ENCODE measurements at regions not wholly inside any gene's neighbourhood (a gene's known extent, or its start where the extent isn't known, plus 50 kb on each side); places are given as distances from the start of the nearest gene placed in this dataset.
"Not testable (repeated sequence)": the region's sequence is repeated elsewhere in the genome, so short reads cannot be mapped to it uniquely, and the experiment has no call there.

DNA sequence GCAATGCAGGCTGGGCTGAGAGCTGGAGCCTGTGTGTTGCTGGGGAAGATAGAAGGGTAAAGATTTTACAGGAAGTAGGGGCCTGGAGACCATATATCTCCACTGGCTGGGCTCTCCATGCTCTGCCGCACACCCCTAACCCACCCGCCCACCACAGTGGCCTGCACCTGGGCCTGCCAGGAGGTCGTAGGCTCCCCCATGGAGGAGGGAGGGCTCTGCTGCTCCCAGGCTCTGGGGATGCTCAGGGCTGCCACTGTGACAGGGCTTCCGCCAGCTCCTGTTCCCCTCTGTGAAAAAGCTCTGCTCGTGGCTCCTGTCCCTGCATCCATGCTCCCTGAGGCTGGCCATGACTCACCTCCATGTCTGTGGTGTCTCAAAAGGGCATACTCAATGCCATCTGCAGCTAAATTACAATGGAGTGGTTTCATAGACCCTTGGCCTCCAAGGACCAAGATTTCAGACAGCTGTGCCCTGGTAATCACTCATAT is 106.0 kb downstream of the CXCL12 start:
- no peak for DNase-seq (ENCODE audit: low spot score)

GRCh38 chr10:44268435-44268948 is 116.4 kb downstream of the CXCL12 start:
- DNase-seq (ENCODE audit: low spot score) = not testable (repeated sequence)

DNA sequence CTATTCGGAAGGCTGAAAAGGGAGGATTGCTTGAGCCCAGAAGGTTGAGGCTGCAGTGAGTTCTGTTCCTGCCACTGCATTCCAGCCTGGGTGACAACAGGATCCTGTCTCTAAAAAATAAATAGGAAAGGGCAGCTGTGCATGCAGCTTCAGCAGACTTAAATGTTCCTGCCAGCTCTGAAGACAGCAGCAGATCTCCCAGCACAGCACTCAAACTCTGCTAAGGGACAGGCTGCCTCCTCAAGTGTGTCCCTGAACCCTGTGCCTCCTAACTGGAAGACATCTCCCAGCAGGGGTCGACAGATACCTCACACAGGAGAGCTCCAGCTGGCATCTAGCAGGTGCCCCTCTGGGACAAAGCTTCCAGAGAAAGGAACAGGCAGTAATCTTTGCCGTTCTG is 117.9 kb downstream of the CXCL12 start:
- no peak for DNase-seq (ENCODE audit: low spot score)

GRCh38 chr10:44264244-44264643 is 120.7 kb downstream of the CXCL12 start:
- DNase-seq (ENCODE audit: low spot score) = no peak

DNA sequence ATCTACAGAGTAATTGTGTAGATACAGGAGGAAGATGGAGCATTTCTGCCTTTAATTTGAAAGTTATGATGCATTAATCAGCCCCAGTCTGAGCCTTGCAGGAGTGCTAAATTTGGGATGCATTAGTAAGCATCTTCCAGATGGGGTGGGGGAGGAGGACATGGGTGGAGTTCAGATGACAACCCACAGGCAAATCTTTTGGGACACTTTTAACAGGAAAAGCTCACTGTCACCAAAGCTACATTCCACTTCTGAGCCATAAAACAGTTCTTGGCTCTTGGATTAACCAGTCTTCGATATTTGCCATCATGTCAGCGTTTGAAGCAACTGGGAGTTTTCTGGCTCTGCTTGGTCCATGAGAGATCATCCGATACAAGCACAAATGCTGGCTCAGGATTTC is 121.1 kb downstream of the CXCL12 start:
- no peak for DNase-seq (ENCODE audit: low spot score)

DNA sequence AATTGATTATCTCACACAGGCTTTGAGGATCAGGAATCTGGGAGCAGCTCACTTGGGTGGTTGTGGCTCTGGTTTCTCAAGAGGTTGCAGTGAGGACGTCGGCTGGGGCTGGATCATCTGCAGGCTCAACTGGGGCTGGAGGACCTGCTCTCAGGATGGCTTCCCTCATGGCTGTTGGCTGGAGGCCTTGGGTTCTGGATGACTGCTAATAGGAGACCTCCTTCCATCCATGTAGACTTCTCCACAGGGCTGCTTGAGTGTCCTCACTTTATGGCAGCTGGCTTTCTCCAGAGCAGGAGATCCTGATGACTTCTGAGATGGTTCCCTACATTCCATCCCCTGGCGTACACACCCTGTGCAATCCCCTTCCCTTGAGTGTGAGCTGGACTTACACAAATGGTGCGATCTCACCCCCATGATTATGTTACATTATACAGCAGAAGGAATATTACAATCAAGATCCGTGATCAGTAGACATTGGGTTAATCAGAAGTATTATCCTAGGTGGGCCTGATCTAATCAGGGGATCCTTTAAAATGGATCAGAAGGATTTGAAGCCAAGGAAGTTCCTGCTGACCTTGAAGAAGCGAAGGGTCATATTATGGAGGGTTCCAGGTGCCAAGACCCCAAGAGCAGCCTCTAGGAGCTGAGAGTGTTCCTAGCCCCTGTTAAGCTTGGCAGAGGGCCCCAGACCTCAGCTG is 122.2 kb downstream of the CXCL12 start:
- DNase-seq (ENCODE audit: low spot score) = no peak

DNA sequence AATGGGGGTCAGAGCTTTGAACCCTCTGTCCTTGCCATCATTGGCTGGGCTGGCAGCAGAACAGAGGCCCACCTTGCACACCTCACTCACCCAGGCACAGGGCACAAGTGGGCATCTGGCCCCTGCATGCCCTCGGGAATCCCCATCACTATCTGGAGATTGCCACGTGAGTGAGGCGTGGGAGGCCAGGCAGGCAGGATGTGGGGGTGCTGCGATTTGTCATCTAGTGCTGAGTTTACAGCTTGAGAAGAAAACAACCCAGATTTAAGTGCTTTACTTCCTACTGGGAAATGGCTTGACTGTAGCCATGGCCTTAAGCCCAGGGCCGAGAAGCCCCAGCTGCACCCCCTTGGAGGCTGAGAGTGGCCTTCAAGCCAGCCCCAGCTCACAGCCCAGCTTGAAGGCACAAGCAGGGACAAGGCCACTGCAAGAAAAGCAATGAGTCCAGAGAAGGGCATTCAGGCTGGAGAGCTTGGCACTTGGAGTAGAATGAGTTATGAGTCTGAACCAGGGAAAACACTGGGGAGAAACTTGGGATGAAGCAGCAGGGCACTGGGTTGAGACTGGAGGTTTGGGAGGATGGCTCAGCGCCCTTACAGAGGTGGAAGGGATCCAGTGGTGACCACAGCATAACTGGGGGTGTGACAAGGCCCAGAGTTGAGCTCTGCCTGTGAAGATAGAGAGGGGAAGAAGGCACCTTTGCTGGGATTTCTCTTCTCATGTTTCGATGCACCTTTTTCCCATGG is 123.0 kb downstream of the CXCL12 start:
- no peak for DNase-seq (ENCODE audit: low spot score)

GRCh38 chr10:44261296-44261695 is 123.6 kb downstream of the CXCL12 start:
- DNase-seq (ENCODE audit: low spot score) = no peak

DNA sequence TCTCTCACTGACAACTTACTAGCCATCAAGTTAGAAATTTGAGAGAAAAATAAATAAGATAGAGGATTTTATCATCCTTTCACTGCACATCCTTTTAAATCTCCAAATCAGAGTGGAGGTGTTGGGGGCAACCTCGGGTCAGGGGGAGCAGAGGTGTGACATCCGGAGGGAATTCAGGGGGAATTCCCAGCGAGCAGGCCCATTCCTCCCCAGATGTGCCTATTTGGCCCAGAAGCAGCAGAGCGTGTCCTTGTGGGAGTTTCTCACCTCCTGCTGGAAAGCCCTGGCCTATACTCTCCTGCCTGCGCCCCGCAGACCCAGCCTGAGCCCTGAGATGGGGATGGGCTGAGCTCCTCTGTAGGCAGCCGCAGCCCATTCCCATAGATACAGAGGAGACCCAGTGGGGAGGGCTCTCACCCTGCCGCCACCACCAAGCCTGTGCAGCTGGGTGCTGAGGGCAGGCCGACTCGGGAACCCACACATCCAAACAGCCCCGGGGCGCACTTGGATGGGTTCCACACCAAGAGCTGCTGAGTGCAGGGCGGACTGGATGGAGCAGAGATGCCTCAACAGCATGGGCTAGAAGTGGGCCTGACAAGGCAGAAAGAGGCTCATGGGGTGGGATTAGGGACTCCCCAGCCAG is 124.5 kb downstream of the CXCL12 start:
- DNase-seq (ENCODE audit: low spot score) = no peak

DNA sequence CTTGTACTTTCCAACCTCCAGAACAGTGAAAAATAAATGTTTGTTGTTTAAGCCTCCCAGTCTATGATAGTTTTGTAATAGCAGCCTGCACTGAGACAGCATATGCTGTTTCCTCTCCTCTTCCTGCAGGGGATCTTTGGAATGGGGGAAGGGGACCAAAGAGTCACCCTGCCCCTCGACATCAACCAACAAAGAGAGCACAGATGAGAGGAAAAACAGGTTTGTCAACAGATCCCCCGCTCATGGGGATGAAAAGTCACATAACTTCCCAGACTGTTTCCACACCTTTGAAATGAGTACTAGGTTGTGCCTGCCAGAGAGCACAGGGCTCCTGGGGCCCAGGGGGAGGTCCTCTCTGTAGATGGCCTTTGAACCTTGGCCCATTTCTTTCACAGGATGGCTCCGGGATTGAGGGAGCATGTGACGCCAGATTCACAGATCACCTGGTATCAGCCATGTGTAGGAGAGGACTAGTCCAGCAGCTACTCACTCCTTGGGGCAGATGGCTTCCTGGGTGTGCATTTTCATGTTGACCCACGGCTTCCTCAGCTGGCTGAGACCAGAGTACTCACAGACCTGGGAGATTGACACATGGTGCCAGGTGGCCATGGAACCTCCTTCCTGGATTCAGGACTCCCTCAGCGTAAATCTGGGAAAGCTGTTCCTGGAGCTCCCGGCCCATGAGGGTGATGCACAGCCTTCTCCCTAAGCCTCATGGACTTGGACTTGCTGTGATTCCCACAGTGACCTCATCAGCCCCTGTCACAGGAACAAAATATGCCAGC is 125.6 kb downstream of the CXCL12 start:
- no peak for DNase-seq (ENCODE audit: low spot score)

GRCh38 chr10:44258460-44259089 is 126.3 kb downstream of the CXCL12 start:
- DNase-seq (ENCODE audit: low spot score) = no peak

DNA sequence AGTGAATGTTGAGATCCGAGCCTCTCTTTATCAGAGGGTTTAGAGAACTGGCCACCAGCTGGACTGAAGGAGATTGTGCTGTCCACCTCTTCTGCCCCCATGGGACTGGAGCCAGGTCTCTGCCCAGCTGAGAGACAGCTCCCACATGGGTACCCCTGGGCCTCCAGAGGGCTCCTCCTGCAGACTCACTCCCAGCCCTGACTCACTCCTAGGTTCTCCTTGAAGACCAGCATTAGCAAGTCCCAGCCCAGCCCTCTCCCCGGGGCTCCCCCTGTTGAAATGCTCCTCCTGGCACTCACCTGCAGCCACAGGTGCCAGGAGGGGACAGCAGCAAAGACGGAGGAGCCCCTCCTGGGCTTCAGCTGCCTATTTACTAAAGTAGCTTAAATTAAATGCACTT is 126.9 kb downstream of the CXCL12 start:
- DNase-seq (ENCODE audit: low spot score) = no peak

GRCh38 chr10:44253769-44254462 is 131.0 kb downstream of the CXCL12 start:
- no peak for DNase-seq (ENCODE audit: low spot score)

DNA sequence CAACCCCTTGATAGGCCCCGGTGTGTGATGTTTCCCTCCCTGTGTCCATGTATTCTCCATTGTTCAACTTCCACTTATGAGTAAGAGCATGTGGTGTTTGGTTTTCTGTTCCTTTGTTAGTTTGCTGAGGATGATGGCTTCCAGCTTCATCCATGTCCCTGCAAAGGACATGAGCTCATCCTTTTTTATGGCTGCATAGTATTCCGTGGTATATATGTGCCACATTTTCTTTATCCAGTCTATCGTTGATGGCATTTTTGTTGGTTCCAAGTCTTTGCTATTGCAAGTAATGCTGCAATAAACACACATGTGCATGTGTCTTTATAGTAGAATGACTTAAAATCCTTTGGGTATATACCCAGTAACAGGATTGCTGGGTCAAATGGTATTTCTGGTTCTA is 132.3 kb downstream of the CXCL12 start:
- not testable (repeated sequence) for DNase-seq (ENCODE audit: low spot score)

DNA sequence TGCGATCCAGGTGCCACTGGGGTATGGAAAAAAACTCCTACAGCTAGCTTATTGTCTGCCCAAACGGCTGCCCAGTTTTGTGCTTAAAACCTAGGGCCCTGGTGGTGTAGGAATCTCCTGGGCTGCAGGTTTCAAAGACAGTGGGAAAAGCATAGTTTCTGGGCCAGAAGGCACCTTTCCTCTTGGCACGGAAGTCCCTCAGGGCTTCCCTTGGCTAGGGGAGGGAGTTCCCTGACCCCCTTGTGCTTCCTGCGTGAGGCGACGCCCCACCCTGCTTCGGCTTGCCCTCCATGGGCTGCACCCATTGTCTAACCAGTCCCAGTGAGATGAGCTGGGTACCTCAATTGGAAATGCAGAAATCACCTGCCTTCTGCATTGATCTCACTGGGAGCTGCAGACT is 135.0 kb downstream of the CXCL12 start:
- not testable (repeated sequence) for DNase-seq (ENCODE audit: low spot score)

- no peak for DNase-seq (ENCODE audit: low spot score)
Observed at GRCh38 chr10:44249490-44249889, 135.4 kb downstream of the CXCL12 start.

- DNase-seq (ENCODE audit: low spot score) = not testable (repeated sequence)
Observed at GRCh38 chr10:44246700-44247099, 138.2 kb downstream of the CXCL12 start.

DNA sequence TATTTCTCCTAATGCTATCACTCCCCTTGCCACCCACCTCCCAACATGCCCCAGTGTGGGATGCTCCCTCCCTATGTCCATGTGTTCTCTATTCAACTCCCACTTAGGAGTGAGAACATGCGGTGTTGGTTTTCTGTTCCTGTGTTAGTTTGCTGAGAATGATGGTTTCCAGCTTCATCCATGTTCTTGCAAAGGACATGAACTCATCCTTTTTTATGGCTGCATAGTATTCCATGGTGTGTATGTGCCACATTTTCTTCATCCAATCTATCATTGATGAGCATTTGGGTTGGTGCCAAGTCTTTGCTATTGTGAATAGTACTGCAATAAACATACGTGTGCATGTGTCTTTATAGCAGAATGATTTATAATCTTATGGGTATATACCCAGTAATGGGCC is 138.6 kb downstream of the CXCL12 start:
- DNase-seq (ENCODE audit: low spot score) = not testable (repeated sequence)

DNA sequence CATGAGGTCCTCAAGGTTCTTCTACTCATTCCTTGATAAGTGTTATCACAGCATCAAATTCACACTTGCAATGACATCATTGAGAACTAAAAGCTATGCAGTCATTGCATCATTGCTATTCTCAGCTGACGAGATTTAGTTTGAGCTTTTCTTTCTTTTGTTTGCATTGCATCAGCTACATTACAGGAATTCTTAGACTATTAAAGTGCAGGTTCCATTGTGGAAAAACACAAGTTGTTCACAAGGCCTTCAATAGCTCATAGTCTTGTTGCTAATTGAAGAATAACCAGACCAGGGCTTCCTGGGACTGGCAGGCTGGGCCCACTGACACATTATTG is 139.3 kb downstream of the CXCL12 start:
- no peak for DNase-seq (ENCODE audit: low spot score)

GRCh38 chr10:44244745-44245600 is 139.9 kb downstream of the CXCL12 start:
- DNase-seq (ENCODE audit: low spot score) = no peak
